Stimulated activated CD4-positive, alpha-beta T cell treated with anti-CD3 and anti-CD28 coated beads, TNF-alpha, amount 100 ng/mL, for 4 hours (primary cell): ENCODE measurements at regions not wholly inside any gene's neighbourhood (a gene's known extent, or its start where the extent isn't known, plus 50 kb on each side); places are given as distances from the start of the nearest gene placed in this dataset.

Source experiments
- DNase-seq, 3 experiments: peaks; one replicate each; pipeline ENCODE4 v3.0.0-alpha.2; 2020; ENCODE audit warnings: low read depth in 3 of 3

- no peak for DNase-seq
Observed at GRCh38 chr3:72113964-72114363, 329.0 kb upstream of the PROK2 start.

GRCh38 chr3:72113564-72113963 is 328.6 kb upstream of the PROK2 start:
- DNase-seq = no peak

GRCh38 chr3:72112435-72112834 is 327.5 kb upstream of the PROK2 start:
- no peak for DNase-seq

- DNase-seq = no peak
Observed at GRCh38 chr3:72111265-72112205, 326.6 kb upstream of the PROK2 start.

- DNase-seq = no peak
Observed at GRCh38 chr3:72109327-72110259, 324.6 kb upstream of the PROK2 start.

GRCh38 chr3:72105306-72105705 is 320.4 kb upstream of the PROK2 start:
- DNase-seq = no peak

GRCh38 chr3:72102112-72102616 is 317.2 kb upstream of the PROK2 start:
- DNase-seq = no peak

- no peak for DNase-seq
Observed at GRCh38 chr3:72101494-72101893, 316.5 kb upstream of the PROK2 start.

GRCh38 chr3:72100601-72101187 is 315.7 kb upstream of the PROK2 start:
- DNase-seq = peak; percentile 59 to 67 (median 67)

GRCh38 chr3:72100080-72100511 is 315.1 kb upstream of the PROK2 start:
- DNase-seq = no peak

GRCh38 chr3:72099326-72100079 is 314.6 kb upstream of the PROK2 start:
- DNase-seq = no peak

GRCh38 chr3:72097053-72097452 is 312.1 kb upstream of the PROK2 start:
- no peak for DNase-seq

GRCh38 chr3:72095521-72095920 is 310.6 kb upstream of the PROK2 start:
- no peak for DNase-seq

GRCh38 chr3:72093992-72094334 is 309.0 kb upstream of the PROK2 start:
- DNase-seq = no peak

- DNase-seq = no peak
Observed at GRCh38 chr3:72093270-72093991, 308.5 kb upstream of the PROK2 start.

GRCh38 chr3:72092778-72093177 is 307.8 kb upstream of the PROK2 start:
- no peak for DNase-seq

GRCh38 chr3:72088486-72089025 is 303.6 kb upstream of the PROK2 start:
- DNase-seq = no peak

- DNase-seq = no peak
Observed at GRCh38 chr3:72087420-72087819, 302.5 kb upstream of the PROK2 start.

GRCh38 chr3:72086743-72087087 is 301.8 kb upstream of the PROK2 start:
- no peak for DNase-seq

- DNase-seq = no peak
Observed at GRCh38 chr3:72086042-72086742, 301.2 kb upstream of the PROK2 start.
